Right lobe of liver (tissue), 6 donors: ENCODE measurements at regions not wholly inside any gene's neighbourhood (a gene's known extent, or its start where the extent isn't known, plus 50 kb on each side); places are given as distances from the start of the nearest gene placed in this dataset.
"Not testable (repeated sequence)": the region's sequence is repeated elsewhere in the genome, so short reads cannot be mapped to it uniquely, and the experiment has no call there.

Source experiments
- ATAC-seq, 4 donors: fragments of 200-7000 bp; cut with Tn5 transposase; one replicate each; pipeline ENCODE4 v1.9.1; 2020; ENCODE audit warnings: mild to moderate bottlenecking in 4 of 4, moderate library complexity in 4 of 4
- DNase-seq, 3 donors: peaks; one replicate each; pipeline ENCODE4 v3.0.0-alpha.2; 2020
- H3K27ac ChIP-seq, 3 donors: fragments of 200-600 bp; one replicate each; pipeline ENCODE4 v1.8.0; 2022
- H3K27me3 ChIP-seq, 2 donors: fragments of 200-600 bp; one replicate each; pipeline ENCODE4 v1.8.0; 2022
- H3K36me3 ChIP-seq, 4 donors: fragments of 200-600 bp; sonication (generic) in 1 of 4; one replicate each; pipeline versions ENCODE4 v1.5.1 to v1.8.0; 2017 to 2022; ENCODE audit warnings: control low read depth in 1 of 4
- H3K4me1 ChIP-seq, 4 donors: fragments of 200-600 bp; sonication (generic) in 1 of 4; one replicate each; pipeline versions ENCODE4 v1.5.1 to v1.8.0; 2017 to 2022; ENCODE audit warnings: control low read depth in 1 of 4
- H3K4me3 ChIP-seq, 3 donors: fragments of 200-600 bp; one replicate each; pipeline ENCODE4 v1.8.0; 2022
- H3K9me3 ChIP-seq, 4 donors: fragments of 200-600 bp; sonication (generic) in 1 of 4; one replicate each; pipeline versions ENCODE4 v1.5.1 to v1.8.0; 2017 to 2022; ENCODE audit warnings: control low read depth in 1 of 4
- POLR2A ChIP-seq: fragments of 450-650 bp; IDR thresholded peaks from one replicate; pipeline ENCODE4 v1.6.1; 2017; ENCODE audit warnings: antibody characterized with exemption, mild to moderate bottlenecking
- WGBS: methylation state at CpG from one replicate; pipeline ENCODE4 v1.1.6; 2018; ENCODE audit warnings: low coverage, low lambda C conversion rate; ENCODE audit not compliant: insufficient coverage; ENCODE audit errors: missing lambda C conversion rate; 5-methylcytosine and 5-hydroxymethylcytosine counted together
- intact Hi-C, 2 donors: fragments of 100-400 bp; cut with DNase I; formaldehyde crosslinking; loops; one replicate each; pipeline versions ENCODE4 v1.11.2 to v1.14.1; 2022
- TF ChIP-seq, protein P1 (sequence below), 4 donors: fragments of 200-600 bp in 3 of 4; fragments of 450-650 bp in 1 of 4; IDR thresholded peaks; one replicate each; pipeline versions ENCODE4 v1.5.1 to v1.8.0; 2016 to 2022; ENCODE audit warnings: antibody characterized with exemption in 4 of 4, mild to moderate bottlenecking in 2 of 4
- donor health status: DM: no; HTN: yes; CAD: no.
- donor health status: DM: no; HTN: no; CAD: no.
- donor health status: DM: no; HTN: no; CAD: no.
- donor health status: DM: no; HTN: yes; CAD: no.
- donor health status: DM: no; HTN: yes; CAD: no.

GRCh38 chr14:105621479-105622328, 95.3 kb downstream of the TMEM121 start:
- H3K36me3 ChIP-seq, H3K9me3 ChIP-seq, H3K4me1 ChIP-seq, H3K4me3 ChIP-seq, intact Hi-C loops, H3K27me3 ChIP-seq: not testable (repeated sequence)
- ATAC-seq, result peak; percentile 17 to 36 (median 29)
- H3K27ac ChIP-seq, result peak overlapping the region in 1 of 3 donors; percentile 77
- 61% methylated on average over 6 of the region's 23 CpGs for WGBS
- peak in 2 of 3 donors; percentile 46 to 48 for DNase-seq

- ATAC-seq (peak in 2 of 4 donors; percentile 13 to 14), DNase-seq (peak in 1 of 3 donors; percentile 32)
- no peaks in the 10 kb centered on the region for H3K36me3 ChIP-seq
- TF ChIP-seq POLR2A, result no peak
- TF ChIP-seq, protein P1, sequence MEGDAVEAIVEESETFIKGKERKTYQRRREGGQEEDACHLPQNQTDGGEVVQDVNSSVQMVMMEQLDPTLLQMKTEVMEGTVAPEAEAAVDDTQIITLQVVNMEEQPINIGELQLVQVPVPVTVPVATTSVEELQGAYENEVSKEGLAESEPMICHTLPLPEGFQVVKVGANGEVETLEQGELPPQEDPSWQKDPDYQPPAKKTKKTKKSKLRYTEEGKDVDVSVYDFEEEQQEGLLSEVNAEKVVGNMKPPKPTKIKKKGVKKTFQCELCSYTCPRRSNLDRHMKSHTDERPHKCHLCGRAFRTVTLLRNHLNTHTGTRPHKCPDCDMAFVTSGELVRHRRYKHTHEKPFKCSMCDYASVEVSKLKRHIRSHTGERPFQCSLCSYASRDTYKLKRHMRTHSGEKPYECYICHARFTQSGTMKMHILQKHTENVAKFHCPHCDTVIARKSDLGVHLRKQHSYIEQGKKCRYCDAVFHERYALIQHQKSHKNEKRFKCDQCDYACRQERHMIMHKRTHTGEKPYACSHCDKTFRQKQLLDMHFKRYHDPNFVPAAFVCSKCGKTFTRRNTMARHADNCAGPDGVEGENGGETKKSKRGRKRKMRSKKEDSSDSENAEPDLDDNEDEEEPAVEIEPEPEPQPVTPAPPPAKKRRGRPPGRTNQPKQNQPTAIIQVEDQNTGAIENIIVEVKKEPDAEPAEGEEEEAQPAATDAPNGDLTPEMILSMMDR (IDR thresholded peaks at IDR 0.05), result no peak
- H3K9me3 ChIP-seq, result no peaks in the 10 kb centered on the region
- H3K27me3 ChIP-seq, result no peaks in the 10 kb centered on the region
- no peak overlapping the region for H3K27ac ChIP-seq
- H3K4me3 ChIP-seq, result no peak overlapping the region
- 70% methylated on average over 12 of the region's 12 CpGs for WGBS
- intact Hi-C loops, result no loop called here
- H3K4me1 ChIP-seq, result no peaks in the 10 kb centered on the region
These were observed 96.1 kb downstream of the TMEM121 start for GRCh38 chr14:105622329-105622955.

GRCh38 chr14:105623178-105623577, 96.8 kb downstream of the TMEM121 start:
- H3K4me3 ChIP-seq, H3K27me3 ChIP-seq, intact Hi-C loops, H3K36me3 ChIP-seq, ATAC-seq, H3K9me3 ChIP-seq, H3K4me1 ChIP-seq, H3K27ac ChIP-seq: not testable (repeated sequence)
- DNase-seq, result peak in 2 of 3 donors; percentile 32 to 51
- WGBS, result 73% methylated on average over 2 of the region's 14 CpGs

- WGBS, result 69% methylated on average over 7 of the region's 22 CpGs
- H3K9me3 ChIP-seq, result not testable (repeated sequence)
- peak in 1 of 3 donors; percentile 27 for DNase-seq
These were observed 98.0 kb downstream of the TMEM121 start for GRCh38 chr14:105624346-105624745.

GRCh38 chr14:105624749-105625434, 98.5 kb downstream of the TMEM121 start:
- WGBS, result no CpG with 5 or more reads among the region's 25 CpGs
- intact Hi-C loops, result not testable (repeated sequence)

More at GRCh38 chr14:105624346-105624745, 98.0 kb downstream of the TMEM121 start:
- ATAC-seq, intact Hi-C loops, H3K4me1 ChIP-seq, H3K27me3 ChIP-seq, H3K36me3 ChIP-seq, H3K27ac ChIP-seq, H3K4me3 ChIP-seq: not testable (repeated sequence)

GRCh38 chr14:105625448-105625847, 99.1 kb downstream of the TMEM121 start:
- not testable (repeated sequence) for H3K27me3 ChIP-seq
- H3K27ac ChIP-seq, result peak overlapping the region in 1 of 3 donors; percentile 18
- peak in 1 of 3 donors; percentile 61 for DNase-seq

More at GRCh38 chr14:105624749-105625434, 98.5 kb downstream of the TMEM121 start:
- not testable (repeated sequence) for H3K4me3 ChIP-seq, ATAC-seq, H3K4me1 ChIP-seq, H3K9me3 ChIP-seq, H3K27me3 ChIP-seq, H3K27ac ChIP-seq, H3K36me3 ChIP-seq
- DNase-seq, result peak in 2 of 3 donors; percentile 23 to 41

DNA sequence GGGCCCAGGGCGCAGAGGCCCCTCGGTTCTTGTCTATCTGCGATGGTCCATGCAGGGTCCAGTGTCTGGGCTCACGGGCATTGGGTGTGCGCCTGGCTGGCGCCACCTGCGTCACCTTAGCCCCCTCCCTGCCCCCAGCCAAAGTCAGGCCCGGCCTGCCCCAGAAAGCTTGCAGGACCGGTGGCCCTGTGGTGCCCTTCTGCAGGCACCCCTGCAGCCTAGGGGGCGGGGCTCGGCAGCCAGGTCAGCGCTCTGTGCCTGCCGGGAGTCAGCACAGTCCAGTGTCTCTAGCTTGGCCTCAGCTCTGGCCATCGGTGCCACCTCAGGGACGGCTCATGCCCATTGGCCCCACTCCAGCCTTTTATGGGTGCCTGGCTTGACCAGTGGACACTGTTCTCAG, 99.7 kb downstream of the TMEM121 start:
- H3K36me3 ChIP-seq, intact Hi-C loops, H3K4me1 ChIP-seq, H3K9me3 ChIP-seq, H3K4me3 ChIP-seq, H3K27ac ChIP-seq, H3K27me3 ChIP-seq: not testable (repeated sequence)
- peak in 1 of 3 donors; percentile 60 for DNase-seq
- peak; percentile 45 to 72 (median 57) for ATAC-seq
- WGBS, result no CpG with 5 or more reads among the region's 15 CpGs

More at GRCh38 chr14:105625448-105625847, 99.1 kb downstream of the TMEM121 start:
- H3K4me1 ChIP-seq, H3K36me3 ChIP-seq, H3K9me3 ChIP-seq, ATAC-seq, intact Hi-C loops, H3K4me3 ChIP-seq: not testable (repeated sequence)
- no CpG with 5 or more reads among the region's 9 CpGs for WGBS

- H3K4me3 ChIP-seq, intact Hi-C loops, H3K27me3 ChIP-seq, H3K4me1 ChIP-seq, H3K27ac ChIP-seq, DNase-seq, H3K36me3 ChIP-seq, H3K9me3 ChIP-seq: not testable (repeated sequence)
- WGBS, result no CpG with 5 or more reads among the region's 5 CpGs
- peak; percentile 4 to 24 (median 16) for ATAC-seq
These were observed 100.3 kb downstream of the TMEM121 start for GRCh38 chr14:105626651-105627050.

DNA sequence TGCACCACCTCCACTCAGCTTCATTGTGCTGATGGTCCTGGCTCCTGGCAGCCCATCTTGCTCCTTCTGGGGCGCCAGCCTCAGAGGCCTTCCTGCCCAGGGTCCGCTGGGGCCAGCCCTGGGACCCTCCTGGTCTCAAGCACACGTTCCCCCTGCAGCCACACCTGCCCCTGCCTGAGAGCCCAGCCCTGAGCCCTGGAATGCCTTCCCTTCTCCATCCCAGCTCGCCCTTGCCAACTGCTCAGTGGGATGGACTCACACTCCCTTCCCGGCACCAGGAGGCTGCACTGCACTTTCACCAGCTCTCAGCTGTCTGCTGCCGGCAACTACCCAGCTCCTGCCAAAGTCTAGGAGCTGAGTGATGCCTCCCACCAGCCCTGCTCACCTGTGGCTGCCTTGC, 100.9 kb downstream of the TMEM121 start:
- H3K4me1 ChIP-seq, H3K4me3 ChIP-seq, H3K36me3 ChIP-seq, H3K27me3 ChIP-seq, intact Hi-C loops, H3K9me3 ChIP-seq, H3K27ac ChIP-seq: not testable (repeated sequence)
- 18% methylated on average over 2 of the region's 6 CpGs for WGBS
- ATAC-seq (peak; percentile 59 to 84 (median 82)), DNase-seq (peak in 1 of 3 donors; percentile 37)
